Fibroblast of lung (primary cell): ENCODE measurements at regions not wholly inside any gene's neighbourhood (a gene's known extent, or its start where the extent isn't known, plus 50 kb on each side); places are given as distances from the start of the nearest gene placed in this dataset.

ENCODE experiments used
- DNase-seq, 2 donors: peaks; one replicate each; pipeline versions ENCODE4 v3.0.0 to v3.0.0-alpha.2; 2010; ENCODE audit warnings: low read depth in 2 of 2
- H2AFZ ChIP-seq: 2 replicates; pipeline ENCODE4 v1.5.1; 2012; ENCODE audit warnings: low read length, control low read depth, inconsistent platforms
- H3K27ac ChIP-seq: 2 replicates; pipeline ENCODE4 v1.5.1; 2011; ENCODE audit warnings: low read length, control low read depth; ENCODE audit not compliant: insufficient read depth
- H3K27me3 ChIP-seq: 2 replicates; pipeline ENCODE4 v1.5.1; 2011; ENCODE audit warnings: mild to moderate bottlenecking, low read length; ENCODE audit not compliant: control insufficient read depth, insufficient read depth
- H3K36me3 ChIP-seq: 2 replicates; pipeline ENCODE4 v1.5.1; 2011; ENCODE audit warnings: low read length; ENCODE audit not compliant: control insufficient read depth, insufficient read depth
- H3K4me1 ChIP-seq: 2 replicates; pipeline ENCODE4 v1.5.1; 2011; ENCODE audit warnings: low read length; ENCODE audit not compliant: control insufficient read depth, insufficient read depth; ENCODE audit errors: extremely low read depth
- H3K4me2 ChIP-seq: 2 replicates; pipeline ENCODE4 v1.5.1; 2011; ENCODE audit warnings: low read length, control low read depth; ENCODE audit not compliant: insufficient read depth; ENCODE audit errors: extremely low read depth
- H3K4me3 ChIP-seq, 4 experiments: fragments of 200-600 bp in 1 of 4; sonication (generic) in 1 of 4; replicated peaks in 1 of 4; 2 replicates each; pipeline ENCODE4 v1.5.1; 2011 to 2016; ENCODE audit warnings: low read length in 4 of 4, low read depth in 3 of 4, mild to moderate bottlenecking in 3 of 4, control low read depth in 2 of 4, inconsistent platforms in 1 of 4, mixed read lengths in 1 of 4; ENCODE audit not compliant: insufficient read depth in 1 of 4; ENCODE audit errors: control extremely low read depth in 1 of 4
- H3K79me2 ChIP-seq: 2 replicates; pipeline ENCODE4 v1.5.1; 2012; ENCODE audit warnings: mild to moderate bottlenecking, low read length, inconsistent platforms; ENCODE audit not compliant: control insufficient read depth, insufficient read depth
- H3K9ac ChIP-seq: 2 replicates; pipeline ENCODE4 v1.5.1; 2011; ENCODE audit warnings: mild to moderate bottlenecking, low read length, control low read depth; ENCODE audit not compliant: insufficient read depth
- H3K9me3 ChIP-seq: 2 replicates; pipeline ENCODE4 v1.5.1; 2012; ENCODE audit warnings: low read depth, low read length; ENCODE audit not compliant: control insufficient read depth, insufficient read depth
- H4K20me1 ChIP-seq: 2 replicates; pipeline ENCODE4 v1.5.1; 2011; ENCODE audit warnings: low read length; ENCODE audit not compliant: control insufficient read depth, insufficient read depth; ENCODE audit errors: extremely low read depth
- CTCF ChIP-seq, 2 donors: IDR thresholded peaks in 1 of 2; conservative IDR thresholded peaks in 1 of 2; 1 replicate in 1 of 2; 2 replicates in 1 of 2; pipeline ENCODE4 v1.5.1; 2011 to 2012; ENCODE audit warnings: low read length in 2 of 2, control low read depth in 1 of 2, inconsistent platforms in 1 of 2, low read depth in 1 of 2, mild to moderate bottlenecking in 1 of 2
- EZH2 ChIP-seq: IDR thresholded peaks from 2 replicates; pipeline ENCODE4 v1.5.1; 2012; ENCODE audit warnings: low read length, control low read depth, mild to moderate bottlenecking; ENCODE audit errors: missing control alignments

- Histone ChIP-seq H3K4me1 (no peaks in the 10 kb centered on the region), H2AFZ (no peak overlapping the region), H3K4me3 (no peak overlapping the region), H3K27me3 (no peaks in the 10 kb centered on the region), H3K79me2 (no peaks in the 10 kb centered on the region), H3K36me3 (no peaks in the 10 kb centered on the region), H3K27ac (no peak overlapping the region), H3K4me2 (no peak overlapping the region), H3K9me3 (no peaks in the 10 kb centered on the region), H3K9ac (no peak overlapping the region), H4K20me1 (no peaks in the 10 kb centered on the region)
- no peak for DNase-seq
- no peak for TF ChIP-seq CTCF (conservative IDR thresholded peaks at IDR 0.05 in 1 of 2, IDR thresholded peaks at IDR 0.05 in 1 of 2; ENCODE audit: low read depth in 1 of 2, low read length in 2 of 2)
- no peak for TF ChIP-seq EZH2
These were observed 154.7 kb upstream of the STX18 start for GRCh38 chr4:4696530-4696929.

DNA sequence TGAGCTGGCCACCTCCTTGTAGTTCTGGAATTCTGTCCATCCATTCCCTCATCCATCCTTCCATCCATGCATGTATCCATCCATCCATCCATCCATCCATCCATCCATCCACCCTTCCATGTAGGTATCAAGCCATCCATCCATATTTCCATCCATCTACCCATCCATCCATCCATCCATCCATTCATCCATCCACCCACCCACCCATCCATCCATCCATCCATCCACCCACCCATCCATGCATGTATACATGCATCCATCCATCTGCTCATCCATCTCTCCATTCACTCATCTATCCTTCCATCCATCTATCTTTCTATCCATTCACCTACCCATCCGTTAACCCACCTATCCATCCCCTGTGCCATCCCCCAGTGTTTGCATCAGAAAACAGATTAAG, 153.6 kb upstream of the STX18 start:
- DNase-seq: no peak
- TF ChIP-seq EZH2: no peak
- TF ChIP-seq CTCF (conservative IDR thresholded peaks at IDR 0.05 in 1 of 2, IDR thresholded peaks at IDR 0.05 in 1 of 2; ENCODE audit: low read depth in 1 of 2, low read length in 2 of 2): no peak
- Histone ChIP-seq H3K4me3 (no peak overlapping the region), H2AFZ (no peak overlapping the region), H4K20me1 (no peaks in the 10 kb centered on the region), H3K27me3 (no peaks in the 10 kb centered on the region), H3K4me2 (no peak overlapping the region), H3K79me2 (no peaks in the 10 kb centered on the region), H3K4me1 (no peaks in the 10 kb centered on the region), H3K9me3 (no peaks in the 10 kb centered on the region), H3K9ac (no peak overlapping the region), H3K36me3 (no peaks in the 10 kb centered on the region), H3K27ac (no peak overlapping the region)

GRCh38 chr4:4694827-4695226, 153.0 kb upstream of the STX18 start:
- no peak for TF ChIP-seq EZH2
- TF ChIP-seq CTCF (conservative IDR thresholded peaks at IDR 0.05 in 1 of 2, IDR thresholded peaks at IDR 0.05 in 1 of 2; ENCODE audit: low read depth in 1 of 2, low read length in 2 of 2): no peak
- H3K4me2 ChIP-seq: no peak overlapping the region
- no peak overlapping the region for H3K9ac ChIP-seq
- DNase-seq: no peak
- H3K79me2 ChIP-seq: no peaks in the 10 kb centered on the region
- no peaks in the 10 kb centered on the region for H3K9me3 ChIP-seq
- H3K27me3 ChIP-seq: no peaks in the 10 kb centered on the region
- no peaks in the 10 kb centered on the region for H3K36me3 ChIP-seq
- no peak overlapping the region for H2AFZ ChIP-seq
- H4K20me1 ChIP-seq: no peaks in the 10 kb centered on the region
- no peak overlapping the region for H3K27ac ChIP-seq
- H3K4me1 ChIP-seq: no peaks in the 10 kb centered on the region
- H3K4me3 ChIP-seq: no peak overlapping the region
